ENCODE measurements at regions not wholly inside any gene's neighbourhood (a gene's known extent, or its start where the extent isn't known, plus 50 kb on each side); places are given as distances from the start of the nearest gene placed in this dataset.

- no peak overlapping the region for H3K27ac ChIP-seq
- H3K36me3 ChIP-seq = no peaks in the 10 kb centered on the region
- TF ChIP-seq Cebpa-rat (IDR thresholded peaks at IDR 0.05) = no peak
- H3K4me2 ChIP-seq = no peak overlapping the region
- no peak overlapping the region for H3K4me3 ChIP-seq
- H3K9me3 ChIP-seq = no peaks in the 10 kb centered on the region
- peaks cover 13% of the 10 kb centered on the region for H3K4me1 ChIP-seq
- no peaks in the 10 kb centered on the region for H4K20me1 ChIP-seq
- no peaks in the 10 kb centered on the region for H3K27me3 ChIP-seq
- H3K9ac ChIP-seq = no peak overlapping the region
These were observed 50.2 kb upstream of the AKR1E2 start for GRCh38 chr10:4775808-4776207.

GRCh38 chr10:4772202-4772570 lies 53.8 kb upstream of the AKR1E2 start:
- no peak for TF ChIP-seq Cebpa-rat (IDR thresholded peaks at IDR 0.05)
- no peak overlapping the region for H3K4me3 ChIP-seq
- no peak overlapping the region for H3K9ac ChIP-seq
- H3K27ac ChIP-seq = no peak overlapping the region
- no peaks in the 10 kb centered on the region for H3K4me1 ChIP-seq
- H4K20me1 ChIP-seq = no peaks in the 10 kb centered on the region
- no peaks in the 10 kb centered on the region for H3K27me3 ChIP-seq
- H3K9me3 ChIP-seq = no peaks in the 10 kb centered on the region
- no peaks in the 10 kb centered on the region for H3K36me3 ChIP-seq
- H3K4me2 ChIP-seq = no peak overlapping the region

- Histone ChIP-seq H4K20me1 (no peaks in the 10 kb centered on the region), H3K4me3 (no peak overlapping the region), H3K9ac (no peak overlapping the region), H3K36me3 (no peaks in the 10 kb centered on the region), H3K9me3 (no peaks in the 10 kb centered on the region), H3K27ac (no peak overlapping the region), H3K27me3 (no peaks in the 10 kb centered on the region), H3K4me2 (no peak overlapping the region), H3K4me1 (peaks cover under 1% of the 10 kb centered on the region; the same call in 1 of the 2 replicates)
- no peak for TF ChIP-seq Cebpa-rat (IDR thresholded peaks at IDR 0.05)
These were observed 54.3 kb upstream of the AKR1E2 start for GRCh38 chr10:4771554-4772201.

GRCh38 chr10:4770801-4771553 lies 55.0 kb upstream of the AKR1E2 start:
- no peaks in the 10 kb centered on the region for H3K9me3 ChIP-seq

GRCh38 chr10:4768416-4768815 lies 57.6 kb upstream of the AKR1E2 start:
- Histone ChIP-seq H3K9ac (no peak overlapping the region), H4K20me1 (no peaks in the 10 kb centered on the region), H3K4me3 (no peak overlapping the region), H3K27ac (no peak overlapping the region), H3K27me3 (no peaks in the 10 kb centered on the region), H3K36me3 (no peaks in the 10 kb centered on the region), H3K4me2 (no peak overlapping the region), H3K9me3 (no peaks in the 10 kb centered on the region), H3K4me1 (peaks cover 5% of the 10 kb centered on the region; the same call in 1 of the 2 replicates)
- TF ChIP-seq Cebpa-rat (IDR thresholded peaks at IDR 0.05) = no peak

More at GRCh38 chr10:4770801-4771553, 55.0 kb upstream of the AKR1E2 start:
- Histone ChIP-seq H3K4me1 (peaks cover 5% of the 10 kb centered on the region; the same call in 1 of the 2 replicates), H3K4me2 (no peak overlapping the region), H3K27ac (no peak overlapping the region), H4K20me1 (no peaks in the 10 kb centered on the region), H3K27me3 (no peaks in the 10 kb centered on the region), H3K9ac (no peak overlapping the region), H3K4me3 (no peak overlapping the region), H3K36me3 (no peaks in the 10 kb centered on the region)
- no peak for TF ChIP-seq Cebpa-rat (IDR thresholded peaks at IDR 0.05)

GRCh38 chr10:4767033-4767814 lies 58.8 kb upstream of the AKR1E2 start:
- no peaks in the 10 kb centered on the region for H3K27me3 ChIP-seq
- H3K36me3 ChIP-seq = no peaks in the 10 kb centered on the region
- no peak overlapping the region for H3K9ac ChIP-seq
- H3K4me3 ChIP-seq = no peak overlapping the region
- no peak for TF ChIP-seq Cebpa-rat (IDR thresholded peaks at IDR 0.05)
- no peaks in the 10 kb centered on the region for H4K20me1 ChIP-seq
- no peak overlapping the region for H3K4me2 ChIP-seq
- no peaks in the 10 kb centered on the region for H3K9me3 ChIP-seq
- peaks cover 5% of the 10 kb centered on the region; the same call in 1 of the 2 replicates for H3K4me1 ChIP-seq
- H3K27ac ChIP-seq = no peak overlapping the region

- no peak for TF ChIP-seq Cebpa-rat (IDR thresholded peaks at IDR 0.05)
- Histone ChIP-seq H3K4me1 (peaks cover 5% of the 10 kb centered on the region; the same call in 1 of the 2 replicates), H3K27ac (no peak overlapping the region), H3K9me3 (no peaks in the 10 kb centered on the region), H3K4me3 (no peak overlapping the region), H3K36me3 (no peaks in the 10 kb centered on the region), H3K27me3 (no peaks in the 10 kb centered on the region), H3K4me2 (no peak overlapping the region; the same call in 1 of the 2 replicates), H4K20me1 (no peaks in the 10 kb centered on the region), H3K9ac (no peak overlapping the region)
These were observed 59.6 kb upstream of the AKR1E2 start for GRCh38 chr10:4766454-4766853.

GRCh38 chr10:4765428-4765827 lies 60.6 kb upstream of the AKR1E2 start:
- TF ChIP-seq Cebpa-rat (IDR thresholded peaks at IDR 0.05) = no peak
- Histone ChIP-seq H3K9ac (no peak overlapping the region), H3K9me3 (no peaks in the 10 kb centered on the region), H3K27me3 (no peaks in the 10 kb centered on the region), H3K4me1 (peaks cover 5% of the 10 kb centered on the region; the same call in 1 of the 2 replicates), H4K20me1 (no peaks in the 10 kb centered on the region), H3K4me3 (no peak overlapping the region), H3K4me2 (no peak overlapping the region), H3K27ac (no peak overlapping the region), H3K36me3 (no peaks in the 10 kb centered on the region)

- no peak for TF ChIP-seq Cebpa-rat (IDR thresholded peaks at IDR 0.05)
- Histone ChIP-seq H3K27ac (no peak overlapping the region), H3K36me3 (no peaks in the 10 kb centered on the region), H3K9ac (no peak overlapping the region), H3K4me3 (no peak overlapping the region), H3K4me2 (no peak overlapping the region), H3K9me3 (no peaks in the 10 kb centered on the region), H3K27me3 (no peaks in the 10 kb centered on the region), H4K20me1 (no peaks in the 10 kb centered on the region), H3K4me1 (peaks cover 5% of the 10 kb centered on the region; the same call in 1 of the 2 replicates)
These were observed 62.0 kb upstream of the AKR1E2 start for GRCh38 chr10:4763960-4764428.
